ENCODE measurements at regions not wholly inside any gene's neighbourhood (a gene's known extent, or its start where the extent isn't known, plus 50 kb on each side); places are given as distances from the start of the nearest gene placed in this dataset.

DNA sequence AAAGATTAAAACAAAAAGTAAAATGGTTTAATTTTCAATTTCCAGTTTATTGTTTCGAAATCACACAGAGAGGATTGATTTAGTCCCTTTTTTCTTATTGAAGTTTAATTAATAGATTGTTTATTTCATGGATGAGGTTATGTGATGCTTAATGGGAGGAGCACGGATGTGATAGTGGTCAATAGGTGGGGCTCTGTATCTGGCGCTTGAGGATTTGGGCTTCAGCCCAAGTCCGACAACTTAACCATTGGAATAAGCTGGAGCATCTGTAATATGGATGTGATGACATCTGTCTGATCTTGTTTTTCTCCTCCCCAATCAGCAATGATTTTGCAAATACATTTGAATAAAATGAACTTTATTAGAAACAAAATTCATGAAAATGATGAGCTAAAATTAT lies 169.2 kb downstream of the LYPLAL1 start:
- H3K27me3 ChIP-seq (ENCODE audit: insufficient read depth, low read depth, severe bottlenecking) = no peaks in the 10 kb centered on the region
- no peaks in the 10 kb centered on the region for H3K36me3 ChIP-seq
- no peak for DNase-seq
- no peak overlapping the region for H3K27ac ChIP-seq
- TF ChIP-seq, protein P1, sequence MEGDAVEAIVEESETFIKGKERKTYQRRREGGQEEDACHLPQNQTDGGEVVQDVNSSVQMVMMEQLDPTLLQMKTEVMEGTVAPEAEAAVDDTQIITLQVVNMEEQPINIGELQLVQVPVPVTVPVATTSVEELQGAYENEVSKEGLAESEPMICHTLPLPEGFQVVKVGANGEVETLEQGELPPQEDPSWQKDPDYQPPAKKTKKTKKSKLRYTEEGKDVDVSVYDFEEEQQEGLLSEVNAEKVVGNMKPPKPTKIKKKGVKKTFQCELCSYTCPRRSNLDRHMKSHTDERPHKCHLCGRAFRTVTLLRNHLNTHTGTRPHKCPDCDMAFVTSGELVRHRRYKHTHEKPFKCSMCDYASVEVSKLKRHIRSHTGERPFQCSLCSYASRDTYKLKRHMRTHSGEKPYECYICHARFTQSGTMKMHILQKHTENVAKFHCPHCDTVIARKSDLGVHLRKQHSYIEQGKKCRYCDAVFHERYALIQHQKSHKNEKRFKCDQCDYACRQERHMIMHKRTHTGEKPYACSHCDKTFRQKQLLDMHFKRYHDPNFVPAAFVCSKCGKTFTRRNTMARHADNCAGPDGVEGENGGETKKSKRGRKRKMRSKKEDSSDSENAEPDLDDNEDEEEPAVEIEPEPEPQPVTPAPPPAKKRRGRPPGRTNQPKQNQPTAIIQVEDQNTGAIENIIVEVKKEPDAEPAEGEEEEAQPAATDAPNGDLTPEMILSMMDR (IDR thresholded peaks at IDR 0.05; ENCODE audit: low read depth, low read length) = no peak
- H3K4me3 ChIP-seq (ENCODE audit: low read depth, low read length) = no peak overlapping the region
- no peaks in the 10 kb centered on the region for H3K9me3 ChIP-seq (ENCODE audit: severe bottlenecking)

DNA sequence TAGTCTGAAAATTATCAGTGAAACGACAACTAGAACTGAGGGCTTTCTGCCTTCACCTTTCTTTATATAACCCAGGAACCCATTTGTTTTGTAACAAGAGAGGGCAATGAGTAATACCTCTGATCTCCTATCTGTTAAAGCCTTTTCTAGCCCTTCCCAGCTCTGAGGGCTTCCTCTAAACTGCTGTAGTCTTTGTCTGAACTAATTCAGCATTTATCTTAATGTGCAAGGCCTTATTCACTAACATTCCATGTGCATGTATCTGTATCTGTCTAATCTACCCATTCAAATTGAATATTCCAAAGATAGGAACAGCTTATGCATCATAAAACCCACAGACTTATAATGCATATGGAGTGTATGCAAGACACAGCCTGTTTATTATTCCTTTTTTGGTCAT lies 167.1 kb downstream of the LYPLAL1 start:
- H3K4me3 ChIP-seq (ENCODE audit: low read depth, low read length) = no peak overlapping the region
- H3K27me3 ChIP-seq (ENCODE audit: insufficient read depth, low read depth, severe bottlenecking) = no peaks in the 10 kb centered on the region
- TF ChIP-seq, protein P1 (IDR thresholded peaks at IDR 0.05; ENCODE audit: low read depth, low read length) = no peak
- no peak overlapping the region for H3K27ac ChIP-seq
- H3K9me3 ChIP-seq (ENCODE audit: severe bottlenecking) = no peaks in the 10 kb centered on the region
- no peak for DNase-seq
- H3K36me3 ChIP-seq = no peaks in the 10 kb centered on the region

DNA sequence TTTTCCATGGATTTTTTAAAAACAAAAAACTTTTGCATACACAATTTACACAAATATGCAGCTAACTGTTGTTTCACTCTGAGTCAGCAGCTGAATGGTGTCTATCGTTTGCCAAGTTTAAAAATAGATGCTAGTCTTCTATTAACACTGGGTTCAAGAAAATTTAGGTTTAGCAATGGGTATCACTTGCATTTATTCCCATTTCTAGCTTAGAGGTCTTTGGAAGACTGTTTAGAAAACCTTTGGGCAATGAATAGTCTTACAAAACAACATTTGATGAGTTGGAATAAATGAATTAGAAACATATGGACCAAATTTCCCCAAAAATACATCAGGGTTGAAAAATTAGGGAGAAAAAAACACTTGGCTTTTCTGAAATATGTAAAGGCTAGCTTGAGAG lies 165.8 kb downstream of the LYPLAL1 start:
- Histone ChIP-seq H3K36me3 (no peaks in the 10 kb centered on the region), H3K27ac (no peak overlapping the region), H3K9me3 (ENCODE audit: severe bottlenecking) (no peaks in the 10 kb centered on the region), H3K27me3 (ENCODE audit: insufficient read depth, low read depth, severe bottlenecking) (no peaks in the 10 kb centered on the region), H3K4me3 (ENCODE audit: low read depth, low read length) (no peak overlapping the region)
- TF ChIP-seq, protein P1 (IDR thresholded peaks at IDR 0.05; ENCODE audit: low read depth, low read length) = no peak
- DNase-seq = no peak

DNA sequence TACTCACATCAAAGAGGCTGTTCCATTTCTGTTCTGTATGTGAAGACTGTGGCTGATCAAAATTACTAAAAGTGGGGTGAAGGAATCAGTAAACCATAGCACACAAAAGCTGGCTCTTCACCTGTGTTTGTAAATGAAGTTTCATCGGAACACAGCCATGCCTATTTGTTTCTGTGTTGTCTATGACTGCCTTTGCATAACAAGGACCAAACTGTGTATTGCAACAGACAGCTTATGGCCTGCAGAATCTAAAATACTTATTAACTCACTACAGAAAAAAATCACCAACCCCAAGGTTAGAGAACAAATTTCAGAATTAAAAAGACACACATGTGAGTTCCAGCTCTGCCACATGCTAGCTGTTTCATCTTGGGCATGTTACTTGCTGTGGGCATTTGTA lies 163.9 kb downstream of the LYPLAL1 start:
- no peak for DNase-seq
- H3K36me3 ChIP-seq = no peaks in the 10 kb centered on the region
- H3K9me3 ChIP-seq (ENCODE audit: severe bottlenecking) = no peaks in the 10 kb centered on the region
- no peak overlapping the region for H3K4me3 ChIP-seq (ENCODE audit: low read depth, low read length)
- TF ChIP-seq, protein P1 (IDR thresholded peaks at IDR 0.05; ENCODE audit: low read depth, low read length) = no peak
- H3K27me3 ChIP-seq (ENCODE audit: insufficient read depth, low read depth, severe bottlenecking) = no peaks in the 10 kb centered on the region
- no peak overlapping the region for H3K27ac ChIP-seq

DNA sequence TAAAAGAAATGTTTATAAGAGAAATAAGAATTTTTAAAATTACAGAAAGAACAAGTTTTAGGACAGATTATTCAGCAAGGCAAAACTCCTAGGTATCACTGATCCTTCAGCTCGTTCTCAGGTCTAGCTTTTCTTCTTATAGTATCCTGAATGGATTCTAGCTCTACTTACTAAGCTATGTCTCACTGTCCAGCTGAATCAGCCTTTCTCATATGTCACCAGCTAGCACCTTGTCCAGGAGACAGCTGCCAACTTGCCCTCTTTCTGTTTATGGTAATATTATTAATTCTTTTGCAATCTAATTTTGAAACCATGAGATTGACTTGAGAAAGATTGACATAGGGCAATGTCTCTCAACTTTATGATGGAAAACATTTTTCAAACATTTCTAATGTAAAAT lies 159.9 kb downstream of the LYPLAL1 start:
- DNase-seq = no peak
- Histone ChIP-seq H3K9me3 (ENCODE audit: severe bottlenecking) (no peaks in the 10 kb centered on the region), H3K27ac (no peak overlapping the region), H3K4me3 (ENCODE audit: low read depth, low read length) (no peak overlapping the region), H3K27me3 (ENCODE audit: insufficient read depth, low read depth, severe bottlenecking) (no peaks in the 10 kb centered on the region), H3K36me3 (no peaks in the 10 kb centered on the region)
- TF ChIP-seq, protein P1 (IDR thresholded peaks at IDR 0.05; ENCODE audit: low read depth, low read length) = no peak

DNA sequence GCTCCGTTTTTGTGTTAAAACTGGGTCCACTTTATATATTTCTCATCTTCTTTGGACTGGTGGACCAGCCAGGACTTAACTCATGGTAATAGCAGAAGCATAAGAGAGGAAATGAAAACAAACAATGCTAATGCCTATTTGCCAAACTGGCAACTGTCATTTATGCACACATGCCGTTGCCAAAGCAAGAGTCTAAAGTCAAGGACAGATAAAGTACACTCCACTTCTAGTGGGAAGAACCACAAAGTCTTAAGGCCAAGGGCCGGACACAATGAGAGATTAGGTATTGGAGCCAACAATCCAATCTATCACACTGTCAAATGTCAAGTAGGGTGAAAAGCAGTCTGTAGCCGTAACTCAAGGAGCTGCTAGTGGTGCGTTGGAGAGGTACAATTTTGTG lies 157.7 kb downstream of the LYPLAL1 start:
- Histone ChIP-seq H3K27ac (no peak overlapping the region), H3K9me3 (ENCODE audit: severe bottlenecking) (no peaks in the 10 kb centered on the region), H3K36me3 (no peaks in the 10 kb centered on the region), H3K27me3 (ENCODE audit: insufficient read depth, low read depth, severe bottlenecking) (no peaks in the 10 kb centered on the region), H3K4me3 (ENCODE audit: low read depth, low read length) (no peak overlapping the region)
- DNase-seq = no peak
- TF ChIP-seq, protein P1 (IDR thresholded peaks at IDR 0.05; ENCODE audit: low read depth, low read length) = no peak

All from WERI-Rb-1 (cell line).